Neural progenitor cell (in vitro differentiated cells): ENCODE measurements at regions not wholly inside any gene's neighbourhood (a gene's known extent, or its start where the extent isn't known, plus 50 kb on each side); places are given as distances from the start of the nearest gene placed in this dataset.

Source experiments
- DNase-seq: peaks from one replicate; pipeline ENCODE4 v3.0.0-alpha.2; 2016; ENCODE audit warnings: low spot score
- H2AFZ ChIP-seq: fragments of 200-600 bp; sonication (generic); replicated peaks from 2 replicates; pipeline ENCODE4 v1.6.1; 2016; ENCODE audit warnings: antibody characterized with exemption
- H3F3A ChIP-seq: fragments of 200-600 bp; sonication (generic); 2 replicates; pipeline ENCODE4 v1.6.1; 2016; ENCODE audit warnings: antibody characterized with exemption, low read depth
- H3K27ac ChIP-seq: fragments of 200-600 bp; sonication (generic); 2 replicates; pipeline ENCODE4 v1.5.1; 2016; ENCODE audit warnings: mild to moderate bottlenecking
- H3K27me3 ChIP-seq: fragments of 200-600 bp; sonication (generic); 2 replicates; pipeline ENCODE4 v1.6.1; 2016; ENCODE audit warnings: mild to moderate bottlenecking, moderate library complexity
- H3K36me3 ChIP-seq: fragments of 200-600 bp; sonication (generic); 2 replicates; pipeline ENCODE4 v1.5.1; 2016
- H3K4me1 ChIP-seq: fragments of 200-600 bp; sonication (generic); 2 replicates; pipeline ENCODE4 v1.6.1; 2016; ENCODE audit warnings: mixed run types
- H3K4me2 ChIP-seq: fragments of 200-600 bp; sonication (generic); 2 replicates; pipeline ENCODE4 v1.6.1; 2016
- H3K4me3 ChIP-seq: fragments of 200-600 bp; sonication (generic); 2 replicates; pipeline ENCODE4 v1.5.1; 2016
- H3K79me2 ChIP-seq: fragments of 200-600 bp; sonication (generic); 2 replicates; pipeline ENCODE4 v1.6.1; 2016; ENCODE audit warnings: low read depth
- H3K9ac ChIP-seq: fragments of 200-600 bp; sonication (generic); 2 replicates; pipeline ENCODE4 v1.6.1; 2016
- H3K9me3 ChIP-seq: fragments of 200-600 bp; sonication (generic); 2 replicates; pipeline ENCODE4 v1.5.1; 2016; ENCODE audit warnings: low read depth
- H4K20me1 ChIP-seq: fragments of 200-600 bp; sonication (generic); 2 replicates; pipeline ENCODE4 v1.6.1; 2016; ENCODE audit warnings: low read depth
- H3K27ac Mint-ChIP-seq: 3 replicates; pipeline ENCODE4 v1.8.0; 2021; ENCODE audit warnings: mixed read lengths
- H3K27me3 Mint-ChIP-seq: 2 replicates; pipeline ENCODE4 v1.8.0; 2022; ENCODE audit warnings: low read depth, mild to moderate bottlenecking, inconsistent platforms, moderate library complexity, mixed read lengths; ENCODE audit not compliant: insufficient read depth
- H3K36me3 Mint-ChIP-seq: 3 replicates; pipeline ENCODE4 v1.8.0; 2021; ENCODE audit warnings: mixed read lengths
- H3K4me1 Mint-ChIP-seq: 3 replicates; pipeline ENCODE4 v1.8.0; 2021; ENCODE audit warnings: mixed read lengths
- H3K4me3 Mint-ChIP-seq: 3 replicates; pipeline ENCODE4 v1.8.0; 2021; ENCODE audit warnings: mild to moderate bottlenecking, moderate library complexity, mixed read lengths
- H3K9me3 Mint-ChIP-seq: 3 replicates; pipeline ENCODE4 v1.8.0; 2020; ENCODE audit warnings: mixed read lengths
- EZH2 ChIP-seq: fragments of 200-600 bp; sonication (generic); IDR thresholded peaks from 2 replicates; pipeline ENCODE4 v1.6.1; 2017; ENCODE audit warnings: antibody characterized with exemption, mild to moderate bottlenecking, moderate library complexity
- EZH2phosphoT487 ChIP-seq: fragments of 200-600 bp; sonication (generic); IDR thresholded peaks from 2 replicates; pipeline ENCODE4 v1.6.1; 2017; ENCODE audit warnings: antibody characterized with exemption
- TF ChIP-seq, protein P1 (sequence below): fragments of 200-600 bp; sonication (generic); IDR thresholded peaks from 2 replicates; pipeline ENCODE4 v1.5.1; 2017; ENCODE audit warnings: antibody characterized with exemption, mild to moderate bottlenecking

DNA sequence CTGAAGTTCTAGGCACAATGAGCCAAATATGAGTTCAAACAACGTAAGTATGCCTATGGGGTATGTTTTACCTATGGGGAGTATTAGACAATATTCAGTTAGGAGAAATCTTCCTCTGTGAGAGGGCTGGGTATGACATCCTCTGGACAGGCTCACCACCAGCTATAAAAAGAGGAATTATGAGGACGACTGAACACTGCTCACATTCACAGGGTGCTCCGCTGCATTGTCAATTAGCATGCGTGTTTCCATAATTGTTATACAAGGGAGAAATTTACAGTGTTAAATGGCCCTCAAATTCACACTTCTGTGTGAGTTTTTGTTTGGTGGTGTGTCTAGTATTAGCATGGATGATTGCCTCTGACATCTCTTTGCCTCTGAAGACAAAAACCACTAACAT lies 700.4 kb downstream of the BCL11A start:
- Mint-ChIP-seq H3K27ac (no peak overlapping the region), H3K9me3 (peaks cover 3% of the 10 kb centered on the region), H3K27me3 (peaks cover 9% of the 10 kb centered on the region), H3K4me3 (no peak overlapping the region), H3K36me3 (no peaks in the 10 kb centered on the region), H3K4me1 (peaks cover 23% of the 10 kb centered on the region)
- no peaks in the 10 kb centered on the region for H3K27me3 ChIP-seq
- no peak overlapping the region for H3K27ac ChIP-seq
- H3K4me3 ChIP-seq = no peak overlapping the region
- no peaks in the 10 kb centered on the region for H4K20me1 ChIP-seq
- no peak overlapping the region for H3K9ac ChIP-seq
- H3K36me3 ChIP-seq = no peaks in the 10 kb centered on the region
- peaks cover 12% of the 10 kb centered on the region for H3K4me1 ChIP-seq
- peaks cover 13% of the 10 kb centered on the region for H3F3A ChIP-seq
- H3K79me2 ChIP-seq = no peaks in the 10 kb centered on the region
- TF ChIP-seq EZH2phosphoT487 = no peak
- TF ChIP-seq EZH2 = no peak
- TF ChIP-seq, protein P1, sequence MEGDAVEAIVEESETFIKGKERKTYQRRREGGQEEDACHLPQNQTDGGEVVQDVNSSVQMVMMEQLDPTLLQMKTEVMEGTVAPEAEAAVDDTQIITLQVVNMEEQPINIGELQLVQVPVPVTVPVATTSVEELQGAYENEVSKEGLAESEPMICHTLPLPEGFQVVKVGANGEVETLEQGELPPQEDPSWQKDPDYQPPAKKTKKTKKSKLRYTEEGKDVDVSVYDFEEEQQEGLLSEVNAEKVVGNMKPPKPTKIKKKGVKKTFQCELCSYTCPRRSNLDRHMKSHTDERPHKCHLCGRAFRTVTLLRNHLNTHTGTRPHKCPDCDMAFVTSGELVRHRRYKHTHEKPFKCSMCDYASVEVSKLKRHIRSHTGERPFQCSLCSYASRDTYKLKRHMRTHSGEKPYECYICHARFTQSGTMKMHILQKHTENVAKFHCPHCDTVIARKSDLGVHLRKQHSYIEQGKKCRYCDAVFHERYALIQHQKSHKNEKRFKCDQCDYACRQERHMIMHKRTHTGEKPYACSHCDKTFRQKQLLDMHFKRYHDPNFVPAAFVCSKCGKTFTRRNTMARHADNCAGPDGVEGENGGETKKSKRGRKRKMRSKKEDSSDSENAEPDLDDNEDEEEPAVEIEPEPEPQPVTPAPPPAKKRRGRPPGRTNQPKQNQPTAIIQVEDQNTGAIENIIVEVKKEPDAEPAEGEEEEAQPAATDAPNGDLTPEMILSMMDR = no peak
- no peak overlapping the region for H2AFZ ChIP-seq
- no peak for DNase-seq
- no peak overlapping the region for H3K4me2 ChIP-seq
- no peaks in the 10 kb centered on the region for H3K9me3 ChIP-seq

DNA sequence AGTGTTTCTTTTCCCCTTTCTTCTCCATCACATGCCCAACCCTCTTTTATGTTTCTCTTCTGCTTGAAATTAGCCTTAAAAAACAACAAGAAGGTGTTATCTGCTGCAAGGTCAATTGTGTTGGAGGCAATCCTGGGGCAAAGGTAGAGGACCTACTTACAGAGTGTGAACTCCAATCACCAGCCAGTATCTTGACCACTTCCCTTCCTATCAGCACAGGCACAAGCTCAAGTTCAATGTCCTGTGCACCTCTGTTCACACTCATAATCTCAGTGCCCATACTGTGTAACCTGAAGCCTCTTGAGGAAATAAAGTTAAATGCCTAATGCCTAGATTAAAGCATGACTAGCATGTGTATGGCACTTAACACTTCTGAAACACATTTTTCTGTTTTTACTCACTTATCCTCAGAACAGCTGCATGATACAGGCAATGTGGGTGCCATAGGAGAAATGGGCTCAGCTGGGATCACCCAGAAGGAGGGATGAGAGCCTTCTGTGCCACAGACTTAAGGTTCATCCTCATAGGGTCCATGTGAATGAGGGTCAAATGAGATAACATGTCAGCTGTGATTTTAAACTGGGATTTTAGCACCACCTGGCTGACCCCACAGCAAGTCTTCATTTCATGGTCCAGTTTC lies 701.5 kb downstream of the BCL11A start:
- DNase-seq = no peak
- Histone ChIP-seq H3F3A (peaks cover 13% of the 10 kb centered on the region), H3K27me3 (no peaks in the 10 kb centered on the region), H3K4me3 (no peak overlapping the region), H2AFZ (no peak overlapping the region), H3K79me2 (no peaks in the 10 kb centered on the region), H4K20me1 (no peaks in the 10 kb centered on the region), H3K27ac (no peak overlapping the region), H3K36me3 (no peaks in the 10 kb centered on the region), H3K9me3 (no peaks in the 10 kb centered on the region), H3K4me2 (no peak overlapping the region), H3K4me1 (peaks cover 12% of the 10 kb centered on the region), H3K9ac (no peak overlapping the region)
- Mint-ChIP-seq H3K27ac (no peak overlapping the region), H3K9me3 (peaks cover 5% of the 10 kb centered on the region), H3K27me3 (peaks cover 8% of the 10 kb centered on the region), H3K4me1 (peaks cover 27% of the 10 kb centered on the region), H3K36me3 (no peaks in the 10 kb centered on the region), H3K4me3 (no peak overlapping the region)
- TF ChIP-seq EZH2 (no peak), EZH2phosphoT487 (no peak)
- TF ChIP-seq, protein P1 = no peak

DNA sequence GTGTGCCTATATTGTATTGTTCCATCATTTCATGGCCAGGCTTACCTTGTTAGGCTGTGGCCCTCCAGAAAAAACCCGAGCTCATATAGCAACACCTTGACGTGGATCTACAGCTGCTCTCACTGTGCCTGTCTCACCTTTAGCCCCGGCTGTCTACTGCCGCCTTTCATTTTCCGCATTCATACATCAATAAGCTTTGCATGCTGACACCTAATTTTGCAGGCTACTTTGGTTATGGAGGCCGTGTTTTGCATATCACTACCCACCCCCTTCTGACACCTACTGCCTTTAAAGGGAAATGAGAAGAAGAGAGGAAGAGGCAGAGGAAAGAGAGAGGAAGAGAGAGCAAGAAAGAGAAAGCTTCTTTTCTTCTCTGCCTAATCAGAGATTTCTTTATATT lies 702.9 kb downstream of the BCL11A start:
- Histone ChIP-seq H3K27ac (no peak overlapping the region), H3K9ac (no peak overlapping the region), H3K79me2 (no peaks in the 10 kb centered on the region), H3K4me2 (no peak overlapping the region), H3K4me1 (peaks cover 12% of the 10 kb centered on the region), H4K20me1 (no peaks in the 10 kb centered on the region), H3F3A (peaks cover 13% of the 10 kb centered on the region), H3K36me3 (no peaks in the 10 kb centered on the region), H3K4me3 (no peak overlapping the region), H2AFZ (no peak overlapping the region), H3K27me3 (no peaks in the 10 kb centered on the region), H3K9me3 (no peaks in the 10 kb centered on the region)
- no peaks in the 10 kb centered on the region for H3K36me3 Mint-ChIP-seq
- H3K27me3 Mint-ChIP-seq = peaks cover 7% of the 10 kb centered on the region
- DNase-seq = no peak
- H3K27ac Mint-ChIP-seq = no peak overlapping the region
- no peak for TF ChIP-seq EZH2
- TF ChIP-seq EZH2phosphoT487 = no peak
- TF ChIP-seq, protein P1 = no peak
- peaks cover 5% of the 10 kb centered on the region for H3K9me3 Mint-ChIP-seq
- peaks cover 27% of the 10 kb centered on the region for H3K4me1 Mint-ChIP-seq
- H3K4me3 Mint-ChIP-seq = no peak overlapping the region
